IMR-90 (cell line): ENCODE measurements at regions not wholly inside any gene's neighbourhood (a gene's known extent, or its start where the extent isn't known, plus 50 kb on each side); places are given as distances from the start of the nearest gene placed in this dataset.

Experiments
- ATAC-seq: fragments of 200-7000 bp; cut with Tn5 transposase; 2 replicates; pipeline ENCODE4 v1.9.1; 2020; ENCODE audit warnings: low read depth, mild to moderate bottlenecking, moderate library complexity
- BruUV-seq: library from RNA; stranded (reverse); fragments of 400-500 nt; replicated peaks from 2 replicates; lab custom pipeline; 2021; lab: Mats Ljungman, UMichigan
- CTCF ChIA-PET: fragments of 300-600 bp; formaldehyde crosslinking; extraction: SDS; loops from one replicate; lab custom pipeline; 2021; ENCODE audit warnings: antibody characterized with exemption; lab: Yijun Ruan, JAX
- POLR2A ChIA-PET: fragments of 300-600 bp; sonication (Branson Sonifier 250); formaldehyde crosslinking; loops from one replicate; lab custom pipeline; 2022; ENCODE audit warnings: antibody characterized with exemption; ENCODE audit not compliant: unreplicated experiment; lab: Charles Lee
- DNase-seq: peaks from one replicate; pipeline ENCODE4 v3.0.0; 2013
- H2AFZ ChIP-seq: replicated peaks from 2 replicates; pipeline ENCODE3; 2013; ENCODE audit warnings: low read length, mild to moderate bottlenecking; ENCODE audit not compliant: poor library complexity
- H2AK5ac ChIP-seq: 2 replicates; pipeline ENCODE4 v1.6.1; 2013; ENCODE audit warnings: low read depth, low read length, inconsistent platforms
- H2AK9ac ChIP-seq: replicated peaks from 2 replicates; pipeline ENCODE3; 2013; ENCODE audit warnings: mild to moderate bottlenecking, low read depth, low read length, moderate library complexity; ENCODE audit not compliant: poor library complexity
- H2BK120ac ChIP-seq: 2 replicates; pipeline ENCODE4 v1.6.1; 2013; ENCODE audit warnings: low read depth, low read length, inconsistent platforms
- H2BK15ac ChIP-seq: 3 replicates; pipeline ENCODE4 v1.6.1; 2013; ENCODE audit warnings: low read depth, low read length, inconsistent platforms
- H2BK20ac ChIP-seq: 2 replicates; pipeline ENCODE4 v1.6.1; 2013; ENCODE audit warnings: low read depth, mild to moderate bottlenecking, inconsistent platforms, low read length, moderate library complexity
- H2BK5ac ChIP-seq: 2 replicates; pipeline ENCODE4 v1.6.1; 2013; ENCODE audit warnings: mild to moderate bottlenecking, low read depth, low read length, inconsistent platforms; ENCODE audit not compliant: poor library complexity, severe bottlenecking
- H3K14ac ChIP-seq: replicated peaks from 2 replicates; pipeline ENCODE4 v1.6.1; 2013; ENCODE audit warnings: low read depth, low read length, inconsistent platforms
- H3K18ac ChIP-seq: 2 replicates; pipeline ENCODE4 v1.6.1; 2013; ENCODE audit warnings: low read depth, low read length, control low read depth
- H3K23ac ChIP-seq: 2 replicates; pipeline ENCODE4 v1.6.1; 2013; ENCODE audit warnings: low read depth, low read length, inconsistent platforms
- H3K27ac ChIP-seq: 2 replicates; pipeline ENCODE4 v1.5.1; 2013; ENCODE audit warnings: mild to moderate bottlenecking, control low read depth, low read length; ENCODE audit not compliant: insufficient read depth
- H3K27me3 ChIP-seq: 2 replicates; pipeline ENCODE4 v1.6.1; 2013; ENCODE audit warnings: low read length; ENCODE audit not compliant: control insufficient read depth, insufficient read depth
- H3K36me3 ChIP-seq: 2 replicates; pipeline ENCODE4 v1.6.1; 2013; ENCODE audit warnings: low read length, mixed read lengths; ENCODE audit not compliant: control insufficient read depth, insufficient read depth
- H3K4ac ChIP-seq: 2 replicates; pipeline ENCODE4 v1.6.1; 2013; ENCODE audit warnings: low read depth, low read length, inconsistent platforms
- H3K4me1 ChIP-seq: 2 replicates; pipeline ENCODE4 v1.6.1; 2013; ENCODE audit warnings: low read length, mixed read lengths; ENCODE audit not compliant: control insufficient read depth, insufficient read depth
- H3K4me2 ChIP-seq: 2 replicates; pipeline ENCODE4 v1.6.1; 2013; ENCODE audit warnings: low read depth, mild to moderate bottlenecking, control low read depth, low read length, moderate library complexity
- H3K4me3 ChIP-seq: 2 replicates; pipeline ENCODE4 v1.5.1; 2013; ENCODE audit warnings: low read depth, mild to moderate bottlenecking, control low read depth, low read length, moderate library complexity; ENCODE audit not compliant: insufficient read depth
- H3K56ac ChIP-seq: 2 replicates; pipeline ENCODE4 v1.6.1; 2013; ENCODE audit warnings: low read length, inconsistent platforms; ENCODE audit not compliant: insufficient read depth; ENCODE audit errors: extremely low read depth
- H3K79me1 ChIP-seq, 2 experiments: 2 replicates each; pipeline ENCODE4 v1.6.1; 2013; ENCODE audit warnings: low read length in 2 of 2, inconsistent platforms in 1 of 2, low read depth in 1 of 2
- H3K9ac ChIP-seq: 2 replicates; pipeline ENCODE4 v1.6.1; 2013; ENCODE audit warnings: low read depth, low read length, control low read depth
- H3K9me1 ChIP-seq: 2 replicates; pipeline ENCODE4 v1.6.1; 2013; ENCODE audit warnings: low read length, inconsistent platforms; ENCODE audit not compliant: insufficient read depth
- H3K9me3 ChIP-seq: 2 replicates; pipeline ENCODE4 v1.6.1; 2013; ENCODE audit warnings: low read length; ENCODE audit not compliant: control insufficient read depth, insufficient read depth
- H4K20me1 ChIP-seq: 2 replicates; pipeline ENCODE4 v1.6.1; 2013; ENCODE audit warnings: low read length, inconsistent platforms; ENCODE audit not compliant: insufficient read depth
- H4K5ac ChIP-seq: 2 replicates; pipeline ENCODE4 v1.6.1; 2013; ENCODE audit warnings: mild to moderate bottlenecking, low read depth, low read length, control low read depth
- H4K8ac ChIP-seq, 2 experiments: 2 replicates each; pipeline ENCODE4 v1.6.1; 2013; ENCODE audit warnings: low read depth in 2 of 2, low read length in 2 of 2, control low read depth in 1 of 2, inconsistent platforms in 1 of 2
- H4K91ac ChIP-seq: 2 replicates; pipeline ENCODE4 v1.6.1; 2013; ENCODE audit warnings: low read depth, low read length, inconsistent platforms; ENCODE audit not compliant: insufficient read depth
- RFX5 ChIP-seq: IDR thresholded peaks from 2 replicates; pipeline ENCODE4 v1.8.0; 2012; ENCODE audit warnings: low read depth, mild to moderate bottlenecking, low read length, moderate library complexity
- dilution Hi-C: fragments of 300-500 bp; cut with HindIII; formaldehyde crosslinking; loops from one replicate; pipeline ENCODE4 v1.14.3; 2018; ENCODE audit warnings: low sequenced_read_pairs; ENCODE audit not compliant: unreplicated experiment
- in situ Hi-C: fragments of 300-500 bp; cut with MboI; formaldehyde crosslinking; loops from 3 replicates; pipeline ENCODE4 v1.14.3; 2019; ENCODE audit warnings: low sequenced_read_pairs, inconsistent platforms, mixed read lengths
- intact Hi-C: fragments of 100-400 bp; cut with micrococcal nuclease; formaldehyde crosslinking; loops from 2 replicates; pipeline ENCODE4 v1.10.0; 2022

- Histone ChIP-seq H3K27ac (no peak overlapping the region), H3K14ac (no peak overlapping the region), H4K5ac (no peak overlapping the region), H3K23ac (no peak overlapping the region; the same call in 1 of the 2 replicates), H3K18ac (no peak overlapping the region), H2BK20ac (no peak overlapping the region), H3K4ac (no peak overlapping the region), H3K4me1 (no peaks in the 10 kb centered on the region), H3K36me3 (no peaks in the 10 kb centered on the region), H3K9me3 (no peaks in the 10 kb centered on the region), H3K9me1 (no peaks in the 10 kb centered on the region), H3K79me1 (no peaks in the 10 kb centered on the region), H2BK120ac (no peak overlapping the region), H3K27me3 (no peaks in the 10 kb centered on the region), H2AFZ (no peak overlapping the region), H4K20me1 (no peaks in the 10 kb centered on the region), H3K9ac (no peak overlapping the region), H2BK15ac (no peak overlapping the region), H3K4me3 (no peak overlapping the region), H4K8ac (no peak overlapping the region), H2BK5ac (no peak overlapping the region), H2AK5ac (no peak overlapping the region), H4K91ac (no peak overlapping the region), H3K56ac (no peak overlapping the region), H3K4me2 (no peak overlapping the region), H2AK9ac (no peak overlapping the region)
- intact Hi-C loops: no loop called here
- dilution Hi-C loops: no loop called here
- TF ChIP-seq RFX5: no peak
- POLR2A ChIA-PET: no interaction called here
- CTCF ChIA-PET: no interaction called here
- in situ Hi-C loops: no loop called here
- no TSS peak for BruUV-seq
- no peak for DNase-seq
- ATAC-seq: no peak
Observed at GRCh38 chr2:168394262-168394661, 61.8 kb upstream of the CERS6 start.
